Glomerular endothelial cell (primary cell): ENCODE measurements at regions not wholly inside any gene's neighbourhood (a gene's known extent, or its start where the extent isn't known, plus 50 kb on each side); places are given as distances from the start of the nearest gene placed in this dataset.
"Not testable (repeated sequence)": the region's sequence is repeated elsewhere in the genome, so short reads cannot be mapped to it uniquely, and the experiment has no call there.

Experiments
- DNase-seq: peaks from one replicate; pipeline ENCODE4 v3.0.0-alpha.2; 2011; ENCODE audit warnings: low read depth, low spot score; ENCODE audit errors: extremely low read depth

- no peak for DNase-seq
Measured at GRCh38 chr13:79837741-79838450, 356.9 kb downstream of the NDFIP2 start.

GRCh38 chr13:79836121-79836520 is 355.2 kb downstream of the NDFIP2 start:
- not testable (repeated sequence) for DNase-seq

GRCh38 chr13:79834876-79835275 is 353.9 kb downstream of the NDFIP2 start:
- DNase-seq, result no peak

GRCh38 chr13:79833991-79834390 is 353.0 kb downstream of the NDFIP2 start:
- no peak for DNase-seq

- no peak for DNase-seq
Measured at GRCh38 chr13:79831556-79831955, 350.6 kb downstream of the NDFIP2 start.

- DNase-seq, result no peak
Measured at GRCh38 chr13:79830945-79831344, 350.0 kb downstream of the NDFIP2 start.

GRCh38 chr13:79830426-79830825 is 349.5 kb downstream of the NDFIP2 start:
- DNase-seq, result no peak

GRCh38 chr13:79829880-79830279 is 348.9 kb downstream of the NDFIP2 start:
- no peak for DNase-seq

GRCh38 chr13:79825959-79826358 is 345.0 kb downstream of the NDFIP2 start:
- DNase-seq, result no peak

GRCh38 chr13:79815041-79815440 is 334.1 kb downstream of the NDFIP2 start:
- no peak for DNase-seq

- no peak for DNase-seq
Measured at GRCh38 chr13:79812070-79812850, 331.3 kb downstream of the NDFIP2 start.

- DNase-seq, result no peak
Measured at GRCh38 chr13:79811170-79811569, 330.2 kb downstream of the NDFIP2 start.

- DNase-seq, result peak; percentile 42
Measured at GRCh38 chr13:79810669-79811068, 329.7 kb downstream of the NDFIP2 start.

GRCh38 chr13:79810018-79810417 is 329.1 kb downstream of the NDFIP2 start:
- DNase-seq, result no peak

- no peak for DNase-seq
Measured at GRCh38 chr13:79808475-79808874, 327.5 kb downstream of the NDFIP2 start.

- DNase-seq, result no peak
Measured at GRCh38 chr13:79807554-79807953, 326.6 kb downstream of the NDFIP2 start.

GRCh38 chr13:79806821-79807220 is 325.9 kb downstream of the NDFIP2 start:
- no peak for DNase-seq

- no peak for DNase-seq
Measured at GRCh38 chr13:79805317-79805716, 324.4 kb downstream of the NDFIP2 start.

- no peak for DNase-seq
Measured at GRCh38 chr13:79803989-79804388, 323.0 kb downstream of the NDFIP2 start.

- no peak for DNase-seq
Measured at GRCh38 chr13:79803296-79803695, 322.3 kb downstream of the NDFIP2 start.

GRCh38 chr13:79802389-79803085 is 321.6 kb downstream of the NDFIP2 start:
- DNase-seq, result no peak
